ENCODE measurements at regions not wholly inside any gene's neighbourhood (a gene's known extent, or its start where the extent isn't known, plus 50 kb on each side); places are given as distances from the start of the nearest gene placed in this dataset.
A peak's percentile ranks its signal among the peaks of the same experiment; 100 is the strongest.

DNA sequence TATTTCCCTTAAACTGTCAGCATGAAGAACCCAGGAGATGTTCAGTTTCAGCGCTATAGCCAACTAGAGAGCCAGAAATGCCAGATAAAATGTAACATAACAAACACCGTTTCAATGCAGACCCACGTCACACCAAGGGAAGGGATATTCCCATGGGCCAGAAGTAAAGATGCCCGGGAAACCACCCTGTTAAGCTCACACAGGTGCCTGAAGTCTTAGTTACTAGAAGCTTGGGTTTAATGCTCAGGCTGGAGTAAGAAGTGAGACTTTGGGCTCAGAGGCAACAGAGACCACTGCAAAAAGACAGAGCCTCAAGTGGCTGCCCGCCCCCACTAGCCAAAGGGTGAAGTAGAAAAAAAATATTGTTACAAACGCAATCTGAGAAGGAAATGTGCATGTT lies 52.3 kb downstream of the SYNE3 start:
- H3K36me3 ChIP-seq (ENCODE audit: insufficient read depth), result no peaks in the 10 kb centered on the region
- TF ChIP-seq, protein P1, sequence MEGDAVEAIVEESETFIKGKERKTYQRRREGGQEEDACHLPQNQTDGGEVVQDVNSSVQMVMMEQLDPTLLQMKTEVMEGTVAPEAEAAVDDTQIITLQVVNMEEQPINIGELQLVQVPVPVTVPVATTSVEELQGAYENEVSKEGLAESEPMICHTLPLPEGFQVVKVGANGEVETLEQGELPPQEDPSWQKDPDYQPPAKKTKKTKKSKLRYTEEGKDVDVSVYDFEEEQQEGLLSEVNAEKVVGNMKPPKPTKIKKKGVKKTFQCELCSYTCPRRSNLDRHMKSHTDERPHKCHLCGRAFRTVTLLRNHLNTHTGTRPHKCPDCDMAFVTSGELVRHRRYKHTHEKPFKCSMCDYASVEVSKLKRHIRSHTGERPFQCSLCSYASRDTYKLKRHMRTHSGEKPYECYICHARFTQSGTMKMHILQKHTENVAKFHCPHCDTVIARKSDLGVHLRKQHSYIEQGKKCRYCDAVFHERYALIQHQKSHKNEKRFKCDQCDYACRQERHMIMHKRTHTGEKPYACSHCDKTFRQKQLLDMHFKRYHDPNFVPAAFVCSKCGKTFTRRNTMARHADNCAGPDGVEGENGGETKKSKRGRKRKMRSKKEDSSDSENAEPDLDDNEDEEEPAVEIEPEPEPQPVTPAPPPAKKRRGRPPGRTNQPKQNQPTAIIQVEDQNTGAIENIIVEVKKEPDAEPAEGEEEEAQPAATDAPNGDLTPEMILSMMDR (conservative IDR thresholded peaks at IDR 0.05; ENCODE audit: low read depth, low read length), result no peak
- no peak overlapping the region for H3K4me3 ChIP-seq (IDR thresholded peaks at IDR 0.05; ENCODE audit: insufficient read depth, low read depth, low read length)
- peak overlapping the region; percentile 56; the same call in 1 of the 2 replicates for H3K9ac ChIP-seq
- peak overlapping the region; percentile 93 for H3K27ac ChIP-seq
- peak overlapping the region; percentile 88 for H3K4me2 ChIP-seq
- H4K20me1 ChIP-seq (ENCODE audit: insufficient read depth), result no peaks in the 10 kb centered on the region
- no peaks in the 10 kb centered on the region for H3K79me2 ChIP-seq (ENCODE audit: insufficient read depth, low read depth)
- no peak overlapping the region for H2AFZ ChIP-seq (ENCODE audit: low read depth)
- H3K27me3 ChIP-seq (ENCODE audit: insufficient read depth, low read depth), result no peaks in the 10 kb centered on the region
- H3K4me1 ChIP-seq (ENCODE audit: low read depth, poor library complexity, severe bottlenecking), result peaks cover 56% of the 10 kb centered on the region

DNA sequence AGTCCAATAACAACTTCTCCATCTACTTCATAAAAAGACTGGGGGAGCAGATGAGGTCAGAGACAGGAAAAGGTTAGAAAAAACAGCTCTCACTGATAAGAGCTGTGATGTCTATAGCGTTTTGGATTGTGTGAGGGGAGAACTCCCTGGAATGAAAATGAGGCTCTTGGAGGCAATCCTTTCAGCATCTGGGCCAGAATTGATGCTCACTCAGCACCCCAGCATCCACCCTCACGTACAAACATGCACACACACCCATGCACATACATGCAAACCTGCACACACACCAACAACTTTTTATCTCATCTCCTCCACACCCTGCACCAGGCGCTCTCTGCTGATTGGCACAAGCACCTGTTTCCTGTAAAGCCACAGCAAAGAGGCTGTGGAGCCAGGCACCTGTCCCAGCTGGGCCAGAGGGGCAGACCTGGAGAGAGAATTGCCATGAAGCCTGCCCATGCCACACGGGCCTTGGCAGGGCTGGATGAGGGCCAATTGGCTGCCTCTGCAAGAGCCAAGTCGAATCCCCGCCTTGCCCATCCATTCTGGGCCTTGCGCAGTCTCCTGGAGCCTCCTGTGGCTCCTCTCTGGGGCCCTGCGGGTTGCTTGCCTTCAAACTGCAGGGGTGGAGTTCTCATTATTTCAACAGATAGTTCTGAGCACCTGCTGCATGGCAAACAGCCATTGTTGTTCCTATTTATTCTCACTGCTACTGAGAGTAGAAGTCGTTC lies 53.1 kb downstream of the SYNE3 start:
- TF ChIP-seq, protein P1 (conservative IDR thresholded peaks at IDR 0.05; ENCODE audit: low read depth, low read length), result no peak
- Histone ChIP-seq H3K79me2 (ENCODE audit: insufficient read depth, low read depth) (no peaks in the 10 kb centered on the region), H3K27ac (peak overlapping the region; percentile 93), H3K36me3 (ENCODE audit: insufficient read depth) (no peaks in the 10 kb centered on the region), H3K4me1 (ENCODE audit: low read depth, poor library complexity, severe bottlenecking) (peaks cover 56% of the 10 kb centered on the region), H3K27me3 (ENCODE audit: insufficient read depth, low read depth) (no peaks in the 10 kb centered on the region), H4K20me1 (ENCODE audit: insufficient read depth) (no peaks in the 10 kb centered on the region), H3K4me2 (peak overlapping the region; percentile 88), H2AFZ (ENCODE audit: low read depth) (no peak overlapping the region), H3K9ac (peak overlapping the region; percentile 56; the same call in 1 of the 2 replicates), H3K4me3 (IDR thresholded peaks at IDR 0.05; ENCODE audit: insufficient read depth, low read depth, low read length) (no peak overlapping the region)

DNA sequence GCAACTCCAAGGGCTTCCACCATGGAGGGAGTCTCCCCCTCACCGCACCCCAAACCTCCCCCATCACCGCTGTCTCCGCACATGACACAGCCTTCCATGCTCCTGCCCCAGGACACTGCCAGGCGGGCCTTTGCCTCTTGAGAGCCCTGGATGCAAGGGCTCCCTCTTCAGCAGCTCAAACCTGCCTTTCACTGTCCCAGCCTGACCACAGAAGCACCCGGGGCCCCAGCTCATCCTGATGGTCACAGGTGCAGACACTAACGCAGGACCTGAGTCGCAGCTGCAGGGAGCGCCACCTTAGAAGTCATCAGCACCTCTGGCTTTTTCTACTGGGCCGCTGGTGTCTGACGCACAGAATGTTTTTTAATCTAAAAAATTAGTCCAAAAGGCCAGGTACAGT lies 54.0 kb downstream of the SYNE3 start:
- Histone ChIP-seq H3K79me2 (ENCODE audit: insufficient read depth, low read depth) (no peaks in the 10 kb centered on the region), H3K36me3 (ENCODE audit: insufficient read depth) (no peaks in the 10 kb centered on the region), H3K27ac (peak overlapping the region; percentile 93), H3K4me2 (peak overlapping the region; percentile 88), H3K27me3 (ENCODE audit: insufficient read depth, low read depth) (no peaks in the 10 kb centered on the region), H4K20me1 (ENCODE audit: insufficient read depth) (no peaks in the 10 kb centered on the region), H3K4me1 (ENCODE audit: low read depth, poor library complexity, severe bottlenecking) (peaks cover 56% of the 10 kb centered on the region), H3K9ac (peak overlapping the region; percentile 25; the same call in 1 of the 2 replicates), H2AFZ (ENCODE audit: low read depth) (no peak overlapping the region), H3K4me3 (IDR thresholded peaks at IDR 0.05; ENCODE audit: insufficient read depth, low read depth, low read length) (no peak overlapping the region)
- TF ChIP-seq, protein P1 (conservative IDR thresholded peaks at IDR 0.05; ENCODE audit: low read depth, low read length), result no peak

DNA sequence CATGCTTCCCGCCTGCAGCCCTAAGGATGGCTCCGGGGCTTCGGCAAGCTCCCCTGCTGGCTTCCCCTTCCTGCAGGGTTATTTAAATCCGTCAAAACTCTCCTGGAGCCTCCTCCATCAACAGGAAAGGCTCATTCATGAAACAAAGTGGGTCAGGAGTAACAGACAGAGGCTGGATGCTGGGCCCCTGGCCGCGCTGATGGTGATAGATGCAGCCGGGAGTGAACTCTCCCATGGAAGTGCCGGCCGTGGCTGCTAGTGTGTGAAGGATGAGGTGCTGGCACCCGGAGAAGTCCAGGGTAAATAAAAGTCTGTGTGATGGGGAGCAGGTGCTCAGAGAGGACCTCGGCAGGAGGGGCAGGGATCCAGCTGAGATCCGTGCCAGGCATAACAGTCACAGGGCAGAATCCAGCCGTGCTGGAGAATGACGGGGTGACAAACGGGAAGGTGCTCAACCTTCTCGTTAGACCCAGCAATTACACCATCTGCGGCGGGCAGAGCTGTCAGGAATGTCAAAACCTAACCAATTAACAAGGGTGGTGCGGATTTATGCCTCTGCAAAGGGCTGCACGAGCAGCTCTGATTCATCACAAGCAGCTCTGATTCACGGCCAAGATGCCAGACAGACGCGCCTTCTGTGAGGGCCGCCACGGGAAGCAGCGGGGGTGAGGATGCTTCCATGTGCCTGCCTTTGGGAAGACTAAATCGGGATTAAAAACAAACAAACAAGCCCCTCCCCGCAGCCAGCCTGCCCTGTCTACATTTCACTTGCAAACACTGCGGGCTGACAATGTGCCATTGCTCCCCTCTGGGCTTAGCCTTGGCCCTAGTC lies 55.6 kb downstream of the SYNE3 start:
- Histone ChIP-seq H3K4me2 (no peak overlapping the region), H3K36me3 (ENCODE audit: insufficient read depth) (no peaks in the 10 kb centered on the region), H3K79me2 (ENCODE audit: insufficient read depth, low read depth) (no peaks in the 10 kb centered on the region), H2AFZ (ENCODE audit: low read depth) (no peak overlapping the region), H4K20me1 (ENCODE audit: insufficient read depth) (no peaks in the 10 kb centered on the region), H3K9ac (no peak overlapping the region), H3K4me3 (IDR thresholded peaks at IDR 0.05; ENCODE audit: insufficient read depth, low read depth, low read length) (no peak overlapping the region), H3K27ac (no peak overlapping the region), H3K27me3 (ENCODE audit: insufficient read depth, low read depth) (no peaks in the 10 kb centered on the region), H3K4me1 (ENCODE audit: low read depth, poor library complexity, severe bottlenecking) (peaks cover 48% of the 10 kb centered on the region)
- TF ChIP-seq, protein P1 (conservative IDR thresholded peaks at IDR 0.05; ENCODE audit: low read depth, low read length), result no peak
